GM18498 (cell line): ENCODE measurements at regions not wholly inside any gene's neighbourhood (a gene's known extent, or its start where the extent isn't known, plus 50 kb on each side); places are given as distances from the start of the nearest gene placed in this dataset.

Experiments used
- ATAC-seq: cut with Tn5 transposase; IDR thresholded peaks from one replicate; pipeline ENCODE4 v1.9.1; 2021; ENCODE audit warnings: mild to moderate bottlenecking, moderate library complexity; ENCODE audit not compliant: unreplicated experiment

- no peak for ATAC-seq
These were observed 673.6 kb upstream of the ADGRL2 start for GRCh38 chr1:81126989-81127581.

GRCh38 chr1:81125672-81126071, 675.1 kb upstream of the ADGRL2 start:
- no peak for ATAC-seq

- ATAC-seq = no peak
These were observed 679.4 kb upstream of the ADGRL2 start for GRCh38 chr1:81121306-81121705.

GRCh38 chr1:81119319-81119718, 681.4 kb upstream of the ADGRL2 start:
- no peak for ATAC-seq

GRCh38 chr1:81118550-81118949, 682.2 kb upstream of the ADGRL2 start:
- no peak for ATAC-seq

- ATAC-seq = no peak
These were observed 685.3 kb upstream of the ADGRL2 start for GRCh38 chr1:81115422-81115821.

GRCh38 chr1:81114191-81114590, 686.5 kb upstream of the ADGRL2 start:
- no peak for ATAC-seq

GRCh38 chr1:81113688-81114087, 687.0 kb upstream of the ADGRL2 start:
- ATAC-seq = no peak

GRCh38 chr1:81111818-81112217, 688.9 kb upstream of the ADGRL2 start:
- ATAC-seq = no peak

GRCh38 chr1:81109038-81109437, 691.7 kb upstream of the ADGRL2 start:
- no peak for ATAC-seq

- ATAC-seq = no peak
These were observed 702.9 kb upstream of the ADGRL2 start for GRCh38 chr1:81097860-81098259.

- ATAC-seq = no peak
These were observed 727.2 kb upstream of the ADGRL2 start for GRCh38 chr1:81073580-81073979.

GRCh38 chr1:81071969-81072753, 728.6 kb upstream of the ADGRL2 start:
- no peak for ATAC-seq

- no peak for ATAC-seq
These were observed 729.5 kb upstream of the ADGRL2 start for GRCh38 chr1:81071072-81071858.

GRCh38 chr1:81069856-81070255, 730.9 kb upstream of the ADGRL2 start:
- ATAC-seq = no peak

GRCh38 chr1:81068726-81069125, 732.0 kb upstream of the ADGRL2 start:
- no peak for ATAC-seq

- ATAC-seq = no peak
These were observed 746.9 kb upstream of the ADGRL2 start for GRCh38 chr1:81053826-81054225.

- ATAC-seq = no peak
These were observed 748.6 kb upstream of the ADGRL2 start for GRCh38 chr1:81052162-81052561.

- ATAC-seq = no peak
These were observed 750.3 kb upstream of the ADGRL2 start for GRCh38 chr1:81050390-81050789.

- no peak for ATAC-seq
These were observed 756.0 kb upstream of the ADGRL2 start for GRCh38 chr1:81044708-81045107.

- no peak for ATAC-seq
These were observed 758.5 kb upstream of the ADGRL2 start for GRCh38 chr1:81042225-81042624.

- ATAC-seq = no peak
These were observed 766.4 kb upstream of the ADGRL2 start for GRCh38 chr1:81034291-81034690.
